ENCODE measurements at regions not wholly inside any gene's neighbourhood (a gene's known extent, or its start where the extent isn't known, plus 50 kb on each side); places are given as distances from the start of the nearest gene placed in this dataset.

GRCh38 chr1:218939095-218939494 is 234.6 kb upstream of the LYPLAL1 start:
- peaks cover 0 to 2% (median 0%) of the 10 kb centered on the region in 3 donors for H3K9me3 ChIP-seq (ENCODE audit: control insufficient read depth in 3 of 3, low read length in 3 of 3)
- H3K4me3 ChIP-seq (ENCODE audit: low read length in 3 of 3) = no peak overlapping the region
- H3K27me3 ChIP-seq (ENCODE audit: control insufficient read depth in 3 of 3, insufficient read depth in 3 of 3, low read length in 3 of 3) = no peaks in the 10 kb centered on the region
- H3K9ac ChIP-seq (ENCODE audit: low read depth in 1 of 3, low read length in 3 of 3) = no peak overlapping the region
- no peaks in the 10 kb centered on the region for H3K36me3 ChIP-seq (ENCODE audit: control insufficient read depth in 3 of 3, insufficient read depth in 3 of 3, low read length in 3 of 3)
- no peak overlapping the region for H3K27ac ChIP-seq (ENCODE audit: low read depth, low read length)
- H3K4me1 ChIP-seq (ENCODE audit: control insufficient read depth in 3 of 3, insufficient read depth in 3 of 3, low read length in 3 of 3) = no peaks in the 10 kb centered on the region

GRCh38 chr1:218942431-218942830 is 231.2 kb upstream of the LYPLAL1 start:
- no peak overlapping the region for H3K9ac ChIP-seq (ENCODE audit: low read depth in 1 of 3, low read length in 3 of 3)

GRCh38 chr1:218943371-218943770 is 230.3 kb upstream of the LYPLAL1 start:
- H3K36me3 ChIP-seq (ENCODE audit: control insufficient read depth in 3 of 3, insufficient read depth in 3 of 3, low read length in 3 of 3) = no peaks in the 10 kb centered on the region
- H3K9me3 ChIP-seq (ENCODE audit: control insufficient read depth in 3 of 3, low read length in 3 of 3) = peaks cover 0 to 2% (median 0%) of the 10 kb centered on the region in 3 donors
- no peak overlapping the region for H3K4me3 ChIP-seq (ENCODE audit: low read length in 3 of 3)
- no peak overlapping the region for H3K9ac ChIP-seq (ENCODE audit: low read depth in 1 of 3, low read length in 3 of 3)
- no peaks in the 10 kb centered on the region for H3K27me3 ChIP-seq (ENCODE audit: control insufficient read depth in 3 of 3, insufficient read depth in 3 of 3, low read length in 3 of 3)
- H3K4me1 ChIP-seq (ENCODE audit: control insufficient read depth in 3 of 3, insufficient read depth in 3 of 3, low read length in 3 of 3) = no peaks in the 10 kb centered on the region
- no peak overlapping the region for H3K27ac ChIP-seq (ENCODE audit: low read depth, low read length)

More at GRCh38 chr1:218942431-218942830, 231.2 kb upstream of the LYPLAL1 start:
- Histone ChIP-seq H3K9me3 (ENCODE audit: control insufficient read depth in 3 of 3, low read length in 3 of 3) (peaks cover 0 to 2% (median 0%) of the 10 kb centered on the region in 3 donors), H3K4me1 (ENCODE audit: control insufficient read depth in 3 of 3, insufficient read depth in 3 of 3, low read length in 3 of 3) (no peaks in the 10 kb centered on the region), H3K36me3 (ENCODE audit: control insufficient read depth in 3 of 3, insufficient read depth in 3 of 3, low read length in 3 of 3) (no peaks in the 10 kb centered on the region), H3K27me3 (ENCODE audit: control insufficient read depth in 3 of 3, insufficient read depth in 3 of 3, low read length in 3 of 3) (no peaks in the 10 kb centered on the region), H3K4me3 (ENCODE audit: low read length in 3 of 3) (peak overlapping the region in 1 of 3 donors; percentile 23), H3K27ac (ENCODE audit: low read depth, low read length) (no peak overlapping the region)

GRCh38 chr1:218945050-218945449 is 228.6 kb upstream of the LYPLAL1 start:
- peaks cover 0 to 2% (median 0%) of the 10 kb centered on the region in 3 donors for H3K9me3 ChIP-seq (ENCODE audit: control insufficient read depth in 3 of 3, low read length in 3 of 3)
- H3K4me3 ChIP-seq (ENCODE audit: low read length in 3 of 3) = no peak overlapping the region
- no peaks in the 10 kb centered on the region for H3K36me3 ChIP-seq (ENCODE audit: control insufficient read depth in 3 of 3, insufficient read depth in 3 of 3, low read length in 3 of 3)
- no peak overlapping the region for H3K27ac ChIP-seq (ENCODE audit: low read depth, low read length)
- H3K4me1 ChIP-seq (ENCODE audit: control insufficient read depth in 3 of 3, insufficient read depth in 3 of 3, low read length in 3 of 3) = no peaks in the 10 kb centered on the region
- no peaks in the 10 kb centered on the region for H3K27me3 ChIP-seq (ENCODE audit: control insufficient read depth in 3 of 3, insufficient read depth in 3 of 3, low read length in 3 of 3)
- no peak overlapping the region for H3K9ac ChIP-seq (ENCODE audit: low read depth in 1 of 3, low read length in 3 of 3)

- Histone ChIP-seq H3K9ac (ENCODE audit: low read depth in 1 of 3, low read length in 3 of 3) (no peak overlapping the region), H3K27me3 (ENCODE audit: control insufficient read depth in 3 of 3, insufficient read depth in 3 of 3, low read length in 3 of 3) (no peaks in the 10 kb centered on the region), H3K4me1 (ENCODE audit: control insufficient read depth in 3 of 3, insufficient read depth in 3 of 3, low read length in 3 of 3) (no peaks in the 10 kb centered on the region), H3K27ac (ENCODE audit: low read depth, low read length) (no peak overlapping the region), H3K9me3 (ENCODE audit: control insufficient read depth in 3 of 3, low read length in 3 of 3) (no peaks in the 10 kb centered on the region), H3K4me3 (ENCODE audit: low read length in 3 of 3) (no peak overlapping the region), H3K36me3 (ENCODE audit: control insufficient read depth in 3 of 3, insufficient read depth in 3 of 3, low read length in 3 of 3) (no peaks in the 10 kb centered on the region)
Observed at GRCh38 chr1:218946147-218946546, 227.5 kb upstream of the LYPLAL1 start.

GRCh38 chr1:218948446-218948845 is 225.2 kb upstream of the LYPLAL1 start:
- H3K36me3 ChIP-seq (ENCODE audit: control insufficient read depth in 3 of 3, insufficient read depth in 3 of 3, low read length in 3 of 3) = no peaks in the 10 kb centered on the region
- H3K9me3 ChIP-seq (ENCODE audit: control insufficient read depth in 3 of 3, low read length in 3 of 3) = no peaks in the 10 kb centered on the region
- no peak overlapping the region for H3K4me3 ChIP-seq (ENCODE audit: low read length in 3 of 3)
- no peak overlapping the region for H3K9ac ChIP-seq (ENCODE audit: low read depth in 1 of 3, low read length in 3 of 3)
- no peaks in the 10 kb centered on the region for H3K4me1 ChIP-seq (ENCODE audit: control insufficient read depth in 3 of 3, insufficient read depth in 3 of 3, low read length in 3 of 3)
- H3K27me3 ChIP-seq (ENCODE audit: control insufficient read depth in 3 of 3, insufficient read depth in 3 of 3, low read length in 3 of 3) = no peaks in the 10 kb centered on the region
- no peak overlapping the region for H3K27ac ChIP-seq (ENCODE audit: low read depth, low read length)

GRCh38 chr1:218953386-218953785 is 220.3 kb upstream of the LYPLAL1 start:
- no peaks in the 10 kb centered on the region for H3K36me3 ChIP-seq (ENCODE audit: control insufficient read depth in 3 of 3, insufficient read depth in 3 of 3, low read length in 3 of 3)
- no peaks in the 10 kb centered on the region for H3K4me1 ChIP-seq (ENCODE audit: control insufficient read depth in 3 of 3, insufficient read depth in 3 of 3, low read length in 3 of 3)
- no peak overlapping the region for H3K27ac ChIP-seq (ENCODE audit: low read depth, low read length)
- H3K9me3 ChIP-seq (ENCODE audit: control insufficient read depth in 3 of 3, low read length in 3 of 3) = no peaks in the 10 kb centered on the region
- no peak overlapping the region for H3K4me3 ChIP-seq (ENCODE audit: low read length in 3 of 3)
- no peak overlapping the region for H3K9ac ChIP-seq (ENCODE audit: low read depth in 1 of 3, low read length in 3 of 3)
- H3K27me3 ChIP-seq (ENCODE audit: control insufficient read depth in 3 of 3, insufficient read depth in 3 of 3, low read length in 3 of 3) = no peaks in the 10 kb centered on the region

- H3K27me3 ChIP-seq (ENCODE audit: control insufficient read depth in 3 of 3, insufficient read depth in 3 of 3, low read length in 3 of 3) = no peaks in the 10 kb centered on the region
- no peak overlapping the region for H3K27ac ChIP-seq (ENCODE audit: low read depth, low read length)
- no peaks in the 10 kb centered on the region for H3K9me3 ChIP-seq (ENCODE audit: control insufficient read depth in 3 of 3, low read length in 3 of 3)
Observed at GRCh38 chr1:218957971-218958370, 215.7 kb upstream of the LYPLAL1 start.

GRCh38 chr1:218959784-218960183 is 213.9 kb upstream of the LYPLAL1 start:
- Histone ChIP-seq H3K27me3 (ENCODE audit: control insufficient read depth in 3 of 3, insufficient read depth in 3 of 3, low read length in 3 of 3) (no peaks in the 10 kb centered on the region), H3K9me3 (ENCODE audit: control insufficient read depth in 3 of 3, low read length in 3 of 3) (no peaks in the 10 kb centered on the region), H3K4me1 (ENCODE audit: control insufficient read depth in 3 of 3, insufficient read depth in 3 of 3, low read length in 3 of 3) (no peaks in the 10 kb centered on the region), H3K36me3 (ENCODE audit: control insufficient read depth in 3 of 3, insufficient read depth in 3 of 3, low read length in 3 of 3) (no peaks in the 10 kb centered on the region), H3K9ac (ENCODE audit: low read depth in 1 of 3, low read length in 3 of 3) (no peak overlapping the region), H3K4me3 (ENCODE audit: low read length in 3 of 3) (no peak overlapping the region), H3K27ac (ENCODE audit: low read depth, low read length) (no peak overlapping the region)

More at GRCh38 chr1:218957971-218958370, 215.7 kb upstream of the LYPLAL1 start:
- H3K9ac ChIP-seq (ENCODE audit: low read depth in 1 of 3, low read length in 3 of 3) = no peak overlapping the region
- H3K36me3 ChIP-seq (ENCODE audit: control insufficient read depth in 3 of 3, insufficient read depth in 3 of 3, low read length in 3 of 3) = no peaks in the 10 kb centered on the region
- H3K4me3 ChIP-seq (ENCODE audit: low read length in 3 of 3) = no peak overlapping the region
- H3K4me1 ChIP-seq (ENCODE audit: control insufficient read depth in 3 of 3, insufficient read depth in 3 of 3, low read length in 3 of 3) = no peaks in the 10 kb centered on the region

- H3K36me3 ChIP-seq (ENCODE audit: control insufficient read depth in 3 of 3, insufficient read depth in 3 of 3, low read length in 3 of 3) = no peaks in the 10 kb centered on the region
- no peaks in the 10 kb centered on the region for H3K27me3 ChIP-seq (ENCODE audit: control insufficient read depth in 3 of 3, insufficient read depth in 3 of 3, low read length in 3 of 3)
- no peak overlapping the region for H3K4me3 ChIP-seq (ENCODE audit: low read length in 3 of 3)
- no peak overlapping the region for H3K9ac ChIP-seq (ENCODE audit: low read depth in 1 of 3, low read length in 3 of 3)
- H3K9me3 ChIP-seq (ENCODE audit: control insufficient read depth in 3 of 3, low read length in 3 of 3) = no peaks in the 10 kb centered on the region
- no peak overlapping the region for H3K27ac ChIP-seq (ENCODE audit: low read depth, low read length)
- H3K4me1 ChIP-seq (ENCODE audit: control insufficient read depth in 3 of 3, insufficient read depth in 3 of 3, low read length in 3 of 3) = no peaks in the 10 kb centered on the region
Observed at GRCh38 chr1:218964471-218965185, 209.1 kb upstream of the LYPLAL1 start.

Data from skeletal muscle tissue (tissue), 3 donors.